PFSK-1 (cell line): ENCODE measurements at regions not wholly inside any gene's neighbourhood (a gene's known extent, or its start where the extent isn't known, plus 50 kb on each side); places are given as distances from the start of the nearest gene placed in this dataset.

Experiments used
- FOXP2 ChIP-seq: optimal IDR thresholded peaks from 2 replicates; pipeline ENCODE3; 2011; ENCODE audit warnings: borderline replicate concordance, control low read depth, inconsistent platforms; ENCODE audit not compliant: insufficient read depth; ENCODE audit errors: extremely low read length, extremely low read depth
- POLR2AphosphoS5 ChIP-seq: IDR thresholded peaks from 2 replicates; pipeline ENCODE4 v1.6.1; 2012; ENCODE audit warnings: low read depth, mild to moderate bottlenecking, control low read depth, low read length, moderate library complexity
- REST ChIP-seq, 2 experiments: IDR thresholded peaks; 2 replicates each; pipeline versions ENCODE4 v1.6.1 to v1.8.0; 2011 to 2012; ENCODE audit warnings: low read depth in 2 of 2, low read length in 2 of 2, control low read depth in 1 of 2, inconsistent platforms in 1 of 2, mild to moderate bottlenecking in 1 of 2, moderate library complexity in 1 of 2; ENCODE audit not compliant: insufficient read depth in 1 of 2
- SIN3A ChIP-seq: IDR thresholded peaks from 2 replicates; pipeline ENCODE4 v1.6.1; 2012; ENCODE audit warnings: mild to moderate bottlenecking, low read length, moderate library complexity, borderline replicate concordance; ENCODE audit not compliant: insufficient read depth
- TAF1 ChIP-seq: IDR thresholded peaks from 2 replicates; pipeline ENCODE4 v1.6.1; 2012; ENCODE audit warnings: low read length, control low read depth, borderline replicate concordance; ENCODE audit not compliant: insufficient read depth

GRCh38 chr20:48564982-48565539 lies 262.7 kb downstream of the PREX1 start:
- TF ChIP-seq FOXP2 (no peak), POLR2AphosphoS5 (no peak), REST (IDR thresholded peaks at IDR 0.05; ENCODE audit: insufficient read depth in 1 of 2, low read depth in 2 of 2, low read length in 2 of 2) (no peak), TAF1 (no peak), SIN3A (no peak)

GRCh38 chr20:48563191-48563870 lies 264.5 kb downstream of the PREX1 start:
- no peak for TF ChIP-seq TAF1
- TF ChIP-seq POLR2AphosphoS5 = no peak
- TF ChIP-seq FOXP2 = no peak
- TF ChIP-seq SIN3A = no peak
- TF ChIP-seq REST (IDR thresholded peaks at IDR 0.05; ENCODE audit: insufficient read depth in 1 of 2, low read depth in 2 of 2, low read length in 2 of 2) = no peak

DNA sequence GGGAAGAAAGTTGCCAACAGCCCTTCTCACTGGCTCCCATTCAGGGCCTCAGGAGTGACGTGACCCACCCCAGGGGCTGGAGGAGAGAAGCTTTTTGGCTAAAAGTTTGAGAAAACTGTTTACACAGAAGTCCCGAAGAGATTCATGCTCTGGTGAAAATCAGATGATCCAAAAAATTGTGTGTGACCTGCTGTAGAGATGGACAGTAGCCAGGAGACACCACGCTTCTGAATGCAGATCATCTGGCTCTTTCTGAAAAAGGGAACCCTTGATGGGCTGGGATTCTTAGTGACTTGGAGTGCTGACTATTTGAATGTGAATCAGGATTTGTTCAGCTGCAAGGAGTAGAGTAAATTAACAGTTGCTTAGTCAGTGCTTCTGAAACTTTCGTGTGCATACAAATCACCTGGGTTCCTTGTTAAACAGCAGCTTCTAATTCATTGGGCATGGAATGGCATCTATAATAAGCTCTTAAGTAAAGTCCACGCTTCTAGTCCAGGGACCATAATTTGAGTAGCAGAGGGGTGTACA lies 265.1 kb downstream of the PREX1 start:
- no peak for TF ChIP-seq FOXP2
- TF ChIP-seq TAF1 = no peak
- TF ChIP-seq POLR2AphosphoS5 = no peak
- no peak for TF ChIP-seq SIN3A

DNA sequence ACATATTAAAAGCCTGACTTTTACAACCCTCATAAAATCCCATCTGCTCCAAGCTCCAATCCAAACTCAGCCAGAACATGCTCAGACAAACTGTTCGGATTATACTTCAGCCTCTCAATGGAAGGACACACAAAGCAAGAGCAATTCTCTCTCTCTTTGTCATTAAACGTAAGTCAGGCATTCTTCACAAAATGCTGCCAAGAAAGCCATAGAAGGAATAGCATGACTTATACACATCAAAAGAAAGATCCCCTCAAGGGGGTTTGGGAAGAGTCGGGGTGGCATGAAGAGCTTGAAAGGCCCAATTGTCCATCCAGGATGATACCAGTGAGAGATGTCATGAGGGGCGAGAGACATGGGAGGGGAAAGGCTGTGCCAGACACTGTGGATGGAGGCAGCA lies 268.9 kb downstream of the PREX1 start:
- TF ChIP-seq POLR2AphosphoS5 (no peak), FOXP2 (no peak), TAF1 (no peak), SIN3A (no peak), REST (IDR thresholded peaks at IDR 0.05; ENCODE audit: insufficient read depth in 1 of 2, low read depth in 2 of 2, low read length in 2 of 2) (no peak)

DNA sequence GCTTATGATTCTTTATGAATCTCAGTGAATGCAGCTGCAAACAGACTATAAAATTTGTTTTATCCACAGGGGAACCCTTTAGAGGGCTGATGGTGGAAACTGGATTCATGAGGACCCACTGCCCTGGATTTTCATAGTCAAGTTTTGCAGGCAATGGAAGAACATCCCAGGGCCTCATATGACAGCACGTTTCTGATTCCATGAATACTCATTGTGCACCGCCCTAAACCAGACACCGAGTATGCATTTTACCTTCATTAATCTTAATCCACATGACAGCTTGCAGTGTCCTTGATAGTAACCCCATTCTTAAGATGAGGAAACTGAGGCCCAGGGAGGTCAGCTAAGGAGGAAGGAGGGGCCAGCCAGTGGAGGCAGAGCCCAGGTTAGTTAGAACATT lies 270.4 kb downstream of the PREX1 start:
- no peak for TF ChIP-seq REST (IDR thresholded peaks at IDR 0.05; ENCODE audit: insufficient read depth in 1 of 2, low read depth in 2 of 2, low read length in 2 of 2)
- TF ChIP-seq SIN3A = no peak
- TF ChIP-seq TAF1 = no peak
- no peak for TF ChIP-seq POLR2AphosphoS5
- no peak for TF ChIP-seq FOXP2
